K562 (cell line): ENCODE measurements at regions not wholly inside any gene's neighbourhood (a gene's known extent, or its start where the extent isn't known, plus 50 kb on each side); places are given as distances from the start of the nearest gene placed in this dataset.

Source experiments
- BRD9 ChIP-seq: fragments of 450-650 bp; IDR thresholded peaks from 2 replicates; pipeline ENCODE4 v1.6.1; 2018; ENCODE audit warnings: low read depth; ENCODE audit not compliant: partially characterized antibody
- ELF4 ChIP-seq: fragments of 450-650 bp; formaldehyde crosslinking; IDR thresholded peaks from 2 replicates; pipeline ENCODE4 v1.4.0; 2022; ENCODE audit warnings: missing genetic modification characterization
- FIP1L1 ChIP-seq: fragments of 200-400 bp; formaldehyde crosslinking; IDR thresholded peaks from 2 replicates; pipeline ENCODE4 v1.6.1; 2018; ENCODE audit warnings: mild to moderate bottlenecking, low read depth, low read length; ENCODE audit not compliant: poor library complexity, severe bottlenecking
- HDAC1 ChIP-seq, 2 experiments: fragments of 450-650 bp; IDR thresholded peaks; 2 replicates each; pipeline ENCODE4 v1.6.1; 2016 to 2017; ENCODE audit warnings: inconsistent platforms in 1 of 2, mild to moderate bottlenecking in 1 of 2, moderate library complexity in 1 of 2
- MAFK ChIP-seq: IDR thresholded peaks from 2 replicates; pipeline ENCODE4 v1.6.1; 2011; ENCODE audit warnings: low read length, improper control_type of control experiment
- ZNF24 ChIP-seq: fragments of 450-650 bp; IDR thresholded peaks from 2 replicates; pipeline ENCODE4 v1.6.1; 2016
- ZSCAN32 ChIP-seq: fragments of 450-650 bp; formaldehyde crosslinking; IDR thresholded peaks from 2 replicates; pipeline ENCODE4 v1.4.0; 2020; ENCODE audit warnings: mild to moderate bottlenecking, moderate library complexity
- TF ChIP-seq, protein P1 (sequence below): fragments of 450-650 bp; formaldehyde crosslinking; IDR thresholded peaks from 2 replicates; pipeline ENCODE4 v1.4.0; 2022; ENCODE audit warnings: missing genetic modification characterization
- TF ChIP-seq, protein P2 (sequence below): fragments of 450-650 bp; IDR thresholded peaks from 2 replicates; pipeline ENCODE4 v1.6.1; 2016; ENCODE audit warnings: borderline replicate concordance
- TF ChIP-seq, protein P3 (sequence below): fragments of 250-450 bp; sonication (Bioruptor Pico); IDR thresholded peaks from 2 replicates; pipeline ENCODE4 v1.6.1; 2021; ENCODE audit warnings: mild to moderate bottlenecking

DNA sequence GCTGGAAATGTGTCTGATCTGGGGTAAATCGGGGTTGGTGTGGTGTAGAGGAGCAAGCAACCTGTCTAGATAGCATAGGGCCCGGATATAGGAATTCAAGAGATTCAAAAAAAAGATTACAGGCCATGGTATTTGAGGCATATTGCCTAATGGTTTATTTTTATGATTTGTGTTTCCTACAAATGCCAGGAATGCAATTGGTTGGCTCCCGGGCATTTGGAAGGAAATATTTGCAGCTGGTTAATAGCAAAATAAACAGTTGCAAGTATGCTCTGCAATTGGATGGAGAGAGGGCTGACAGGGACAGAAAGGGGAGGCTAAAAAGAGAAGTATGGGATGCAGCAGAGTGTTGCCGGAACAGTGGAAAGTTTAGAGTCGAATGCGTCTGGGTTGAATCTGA is 315.6 kb upstream of the ATP2B1 start (continued):
- TF ChIP-seq, protein P1, sequence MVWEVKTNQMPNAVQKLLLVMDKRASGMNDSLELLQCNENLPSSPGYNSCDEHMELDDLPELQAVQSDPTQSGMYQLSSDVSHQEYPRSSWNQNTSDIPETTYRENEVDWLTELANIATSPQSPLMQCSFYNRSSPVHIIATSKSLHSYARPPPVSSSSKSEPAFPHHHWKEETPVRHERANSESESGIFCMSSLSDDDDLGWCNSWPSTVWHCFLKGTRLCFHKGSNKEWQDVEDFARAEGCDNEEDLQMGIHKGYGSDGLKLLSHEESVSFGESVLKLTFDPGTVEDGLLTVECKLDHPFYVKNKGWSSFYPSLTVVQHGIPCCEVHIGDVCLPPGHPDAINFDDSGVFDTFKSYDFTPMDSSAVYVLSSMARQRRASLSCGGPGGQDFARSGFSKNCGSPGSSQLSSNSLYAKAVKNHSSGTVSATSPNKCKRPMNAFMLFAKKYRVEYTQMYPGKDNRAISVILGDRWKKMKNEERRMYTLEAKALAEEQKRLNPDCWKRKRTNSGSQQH (CRISPR knock-in tag), result no peak
- TF ChIP-seq ELF4 (CRISPR knock-in tag) (no peak), FIP1L1 (no peak), BRD9 (no peak), ZSCAN32 (CRISPR knock-in tag) (no peak), HDAC1 (IDR thresholded peaks at IDR 0.05) (no peak), ZNF24 (no peak), MAFK (no peak)
- TF ChIP-seq, protein P2, sequence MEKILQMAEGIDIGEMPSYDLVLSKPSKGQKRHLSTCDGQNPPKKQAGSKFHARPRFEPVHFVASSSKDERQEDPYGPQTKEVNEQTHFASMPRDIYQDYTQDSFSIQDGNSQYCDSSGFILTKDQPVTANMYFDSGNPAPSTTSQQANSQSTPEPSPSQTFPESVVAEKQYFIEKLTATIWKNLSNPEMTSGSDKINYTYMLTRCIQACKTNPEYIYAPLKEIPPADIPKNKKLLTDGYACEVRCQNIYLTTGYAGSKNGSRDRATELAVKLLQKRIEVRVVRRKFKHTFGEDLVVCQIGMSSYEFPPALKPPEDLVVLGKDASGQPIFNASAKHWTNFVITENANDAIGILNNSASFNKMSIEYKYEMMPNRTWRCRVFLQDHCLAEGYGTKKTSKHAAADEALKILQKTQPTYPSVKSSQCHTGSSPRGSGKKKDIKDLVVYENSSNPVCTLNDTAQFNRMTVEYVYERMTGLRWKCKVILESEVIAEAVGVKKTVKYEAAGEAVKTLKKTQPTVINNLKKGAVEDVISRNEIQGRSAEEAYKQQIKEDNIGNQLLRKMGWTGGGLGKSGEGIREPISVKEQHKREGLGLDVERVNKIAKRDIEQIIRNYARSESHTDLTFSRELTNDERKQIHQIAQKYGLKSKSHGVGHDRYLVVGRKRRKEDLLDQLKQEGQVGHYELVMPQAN, result no peak
- TF ChIP-seq, protein P3, sequence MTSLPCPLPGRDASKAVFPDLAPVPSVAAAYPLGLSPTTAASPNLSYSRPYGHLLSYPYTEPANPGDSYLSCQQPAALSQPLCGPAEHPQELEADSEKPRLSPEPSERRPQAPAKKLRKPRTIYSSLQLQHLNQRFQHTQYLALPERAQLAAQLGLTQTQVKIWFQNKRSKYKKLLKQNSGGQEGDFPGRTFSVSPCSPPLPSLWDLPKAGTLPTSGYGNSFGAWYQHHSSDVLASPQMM (CRISPR knock-in tag), result no peak
